A549 (cell line): ENCODE measurements at regions not wholly inside any gene's neighbourhood (a gene's known extent, or its start where the extent isn't known, plus 50 kb on each side); places are given as distances from the start of the nearest gene placed in this dataset.

Experiments used
- ATAC-seq, 2 experiments: fragments of 200-7000 bp in 1 of 2; fragments of >200 bp in 1 of 2; cut with Nextera tagmentation in 1 of 2; cut with Tn5 transposase in 1 of 2; 3 replicates each; pipeline versions ENCODE4 v1.8.0 to v1.9.1; 2018 to 2020; ENCODE audit warnings: mild to moderate bottlenecking in 1 of 2, moderate library complexity in 1 of 2
- CTCF ChIA-PET: fragments of 300-600 bp; sonication (Branson Sonifier 250); formaldehyde crosslinking; extraction: SDS; loops from one replicate; lab custom pipeline; 2021; ENCODE audit warnings: antibody characterized with exemption, inconsistent platforms; lab: Yijun Ruan, JAX
- POLR2A ChIA-PET: fragments of 350-600 bp; formaldehyde crosslinking; extraction: SDS; loops from one replicate; lab custom pipeline; 2021; ENCODE audit warnings: antibody characterized with exemption, inconsistent platforms; lab: Yijun Ruan, JAX
- DNase-seq, 2 experiments: peaks; one replicate each; pipeline versions ENCODE4 v3.0.0 to v3.0.0-alpha.2; 2011 to 2016; ENCODE audit warnings: low read depth in 1 of 2, low spot score in 1 of 2
- FAIRE-seq: peaks from 2 replicates; lab custom pipeline; 2011; peaks lifted over from hg19 to GRCh38; lab: Jason Lieb, UNC
- H3K27ac ChIP-seq, 2 experiments: fragments of >200 bp; sonication (Bioruptor Twin); formaldehyde crosslinking; 3 replicates each; pipeline ENCODE4 v1.5.1; 2016 to 2017
- H3K4me1 ChIP-seq: fragments of >200 bp; sonication (Bioruptor Twin); formaldehyde crosslinking; 3 replicates; pipeline ENCODE4 v1.6.1; 2016
- H3K4me2 ChIP-seq: fragments of >200 bp; sonication (Bioruptor Twin); formaldehyde crosslinking; 3 replicates; pipeline ENCODE4 v1.6.1; 2016
- H3K4me3 ChIP-seq: fragments of >200 bp; sonication (Bioruptor Twin); formaldehyde crosslinking; 3 replicates; pipeline ENCODE4 v1.5.1; 2016
- H3K9me3 ChIP-seq: fragments of >200 bp; sonication (Bioruptor Twin); formaldehyde crosslinking; 3 replicates; pipeline ENCODE4 v1.6.1; 2016
- BHLHE40 ChIP-seq: IDR thresholded peaks from 2 replicates; pipeline ENCODE4 v1.6.1; 2012; ENCODE audit warnings: low read depth, low read length, inconsistent platforms
- CBX2 ChIP-seq: fragments of 200-600 bp; sonication (generic); IDR thresholded peaks from 2 replicates; pipeline ENCODE4 v1.6.1; 2016; ENCODE audit warnings: low read depth, mild to moderate bottlenecking, borderline replicate concordance
- CEBPB ChIP-seq, 2 experiments: fragments of >200 bp in 1 of 2; sonication (Bioruptor Twin) in 1 of 2; formaldehyde crosslinking in 1 of 2; IDR thresholded peaks; 2 replicates each; pipeline ENCODE4 v1.6.1; 2012 to 2016
- CHD2 ChIP-seq: fragments of 150-350 bp; IDR thresholded peaks from 2 replicates; pipeline ENCODE4 v1.6.1; 2014; ENCODE audit warnings: low read length; ENCODE audit not compliant: partially characterized antibody
- CHD4 ChIP-seq: fragments of 200-600 bp; sonication (generic); IDR thresholded peaks from 2 replicates; pipeline ENCODE4 v1.6.1; 2016; ENCODE audit warnings: antibody characterized with exemption, mild to moderate bottlenecking, borderline replicate concordance
- CTCF ChIP-seq: fragments of >200 bp; sonication (Bioruptor Twin); formaldehyde crosslinking; IDR thresholded peaks from 3 replicates; pipeline ENCODE4 v1.5.1; 2016
- EHF ChIP-seq: fragments of 250-450 bp; sonication (Bioruptor Pico); IDR thresholded peaks from 2 replicates; pipeline ENCODE4 v1.5.0; 2020; ENCODE audit warnings: mild to moderate bottlenecking
- FOSB ChIP-seq: fragments of 250-450 bp; sonication (Bioruptor Pico); IDR thresholded peaks from 2 replicates; pipeline ENCODE4 v1.5.0; 2020; ENCODE audit warnings: mild to moderate bottlenecking, moderate library complexity
- FOXS1 ChIP-seq: fragments of 250-450 bp; sonication (Bioruptor Pico); IDR thresholded peaks from 2 replicates; pipeline ENCODE4 v1.5.0; 2020; ENCODE audit warnings: mild to moderate bottlenecking, moderate library complexity
- GATA3 ChIP-seq: IDR thresholded peaks from 2 replicates; pipeline ENCODE4 v1.6.1; 2012; ENCODE audit warnings: borderline replicate concordance
- HDAC2 ChIP-seq: fragments of 200-600 bp; sonication (generic); IDR thresholded peaks from 2 replicates; pipeline ENCODE4 v1.6.1; 2016
- HEYL ChIP-seq: fragments of 250-450 bp; sonication (Bioruptor Pico); IDR thresholded peaks from 2 replicates; pipeline ENCODE4 v1.8.0; 2021; ENCODE audit warnings: mild to moderate bottlenecking, moderate library complexity
- HOXB13 ChIP-seq: fragments of 250-450 bp; sonication (Bioruptor Pico); IDR thresholded peaks from 2 replicates; pipeline ENCODE4 v1.5.0; 2020; ENCODE audit warnings: low read depth, mild to moderate bottlenecking, moderate library complexity
- HOXB5 ChIP-seq: fragments of 250-450 bp; sonication (Bioruptor Pico); IDR thresholded peaks from 2 replicates; pipeline ENCODE4 v1.5.0; 2020; ENCODE audit warnings: mild to moderate bottlenecking, moderate library complexity
- JUN ChIP-seq, 2 experiments: fragments of >200 bp; sonication (Bioruptor Twin); formaldehyde crosslinking; IDR thresholded peaks; 2 replicates in 1 of 2; 3 replicates in 1 of 2; pipeline ENCODE4 v1.6.1; 2016 to 2017
- JUNB ChIP-seq: fragments of >200 bp; sonication (Bioruptor Twin); formaldehyde crosslinking; IDR thresholded peaks from 2 replicates; pipeline ENCODE4 v1.6.1; 2016
- KDM1A ChIP-seq: fragments of 200-600 bp; sonication (generic); IDR thresholded peaks from 2 replicates; pipeline ENCODE4 v1.6.1; 2016; ENCODE audit warnings: low read depth, mild to moderate bottlenecking
- KDM5A ChIP-seq: fragments of 200-600 bp; sonication (generic); IDR thresholded peaks from 2 replicates; pipeline ENCODE4 v1.6.1; 2016; ENCODE audit warnings: antibody characterized with exemption, mild to moderate bottlenecking
- MYC ChIP-seq: IDR thresholded peaks from 2 replicates; pipeline ENCODE4 v1.6.1; 2012; ENCODE audit warnings: mild to moderate bottlenecking, inconsistent platforms, low read length, improper control_type of control experiment, borderline replicate concordance
- NFE2L2 ChIP-seq: fragments of 150-350 bp; conservative IDR thresholded peaks from 2 replicates; pipeline ENCODE4 v1.6.1; 2014; ENCODE audit warnings: low read length
- NR3C1 ChIP-seq: fragments of >200 bp; sonication (Bioruptor Twin); formaldehyde crosslinking; IDR thresholded peaks from 3 replicates; pipeline ENCODE4 v1.6.1; 2017
- PBX3 ChIP-seq: IDR thresholded peaks from 2 replicates; pipeline ENCODE4 v1.6.1; 2012
- PHF8 ChIP-seq: fragments of 200-600 bp; sonication (generic); IDR thresholded peaks from 2 replicates; pipeline ENCODE4 v1.6.1; 2016; ENCODE audit warnings: low read depth, mild to moderate bottlenecking, antibody characterized with exemption, moderate library complexity, borderline replicate concordance
- POLR2A ChIP-seq: IDR thresholded peaks from 2 replicates; pipeline ENCODE4 v1.6.1; 2012; ENCODE audit warnings: mild to moderate bottlenecking, low read length
- RAD21 ChIP-seq, 2 experiments: fragments of >200 bp in 1 of 2; sonication (Bioruptor Twin) in 1 of 2; formaldehyde crosslinking in 1 of 2; IDR thresholded peaks in 1 of 2; conservative IDR thresholded peaks in 1 of 2; 2 replicates in 1 of 2; 3 replicates in 1 of 2; pipeline ENCODE4 v1.6.1; 2012 to 2018; ENCODE audit warnings: inconsistent platforms in 1 of 2
- RARB ChIP-seq: fragments of 250-450 bp; sonication (Bioruptor Pico); IDR thresholded peaks from 2 replicates; pipeline ENCODE4 v1.8.0; 2021; ENCODE audit warnings: mild to moderate bottlenecking, moderate library complexity
- RCOR1 ChIP-seq: fragments of 150-350 bp; IDR thresholded peaks from 2 replicates; pipeline ENCODE4 v1.6.1; 2014; ENCODE audit warnings: antibody characterized with exemption, low read length, low read depth
- RFX5 ChIP-seq: fragments of 450-650 bp; IDR thresholded peaks from 2 replicates; pipeline ENCODE4 v1.7.1; 2014; ENCODE audit warnings: antibody characterized with exemption, mild to moderate bottlenecking, moderate library complexity
- SREBF2 ChIP-seq: fragments of 450-650 bp; IDR thresholded peaks from 2 replicates; pipeline ENCODE4 v1.6.1; 2014; ENCODE audit warnings: mild to moderate bottlenecking, moderate library complexity
- TFCP2L1 ChIP-seq: fragments of 250-450 bp; sonication (Bioruptor Pico); IDR thresholded peaks from 2 replicates; pipeline ENCODE4 v1.5.0; 2021; ENCODE audit warnings: mild to moderate bottlenecking
- TP53 ChIP-seq: fragments of 250-450 bp; sonication (Bioruptor Pico); IDR thresholded peaks from 2 replicates; pipeline ENCODE4 v1.5.0; 2021; ENCODE audit warnings: mild to moderate bottlenecking, moderate library complexity
- ZFP36 ChIP-seq: fragments of 450-650 bp; IDR thresholded peaks from 2 replicates; pipeline ENCODE4 v1.6.1; 2014; ENCODE audit warnings: borderline replicate concordance; ENCODE audit not compliant: partially characterized antibody
- ZNF302 ChIP-seq: fragments of 250-450 bp; sonication (Bioruptor Pico); IDR thresholded peaks from 2 replicates; pipeline ENCODE4 v1.9.0; 2021; ENCODE audit warnings: inconsistent platforms, mild to moderate bottlenecking, moderate library complexity
- ZSCAN20 ChIP-seq: fragments of 250-450 bp; sonication (Bioruptor Pico); IDR thresholded peaks from 2 replicates; pipeline ENCODE4 v1.8.0; 2022; ENCODE audit warnings: mild to moderate bottlenecking, moderate library complexity
- WGBS: methylation state at CpG from one replicate; pipeline ENCODE4 v1.1.6; 2017; ENCODE audit errors: missing lambda C conversion rate; 5-methylcytosine and 5-hydroxymethylcytosine counted together

- Histone ChIP-seq H3K4me2 (no peak overlapping the region), H3K9me3 (no peaks in the 10 kb centered on the region), H3K4me1 (peaks cover 11% of the 10 kb centered on the region), H3K4me3 (no peak overlapping the region), H3K27ac (no peak overlapping the region)
- 79% methylated on average over 2 of the region's 2 CpGs for WGBS
- FAIRE-seq (no peak), ATAC-seq (no peak), DNase-seq (no peak)
- ChIA-PET POLR2A (no interaction called here), CTCF (no interaction called here)
- no peak for TF ChIP-seq JUN (IDR thresholded peaks at IDR 0.05)
- TF ChIP-seq FOSB: no peak
- no peak for TF ChIP-seq FOXS1 (CRISPR knock-in tag)
- no peak for TF ChIP-seq POLR2A
- no peak for TF ChIP-seq CHD2
- TF ChIP-seq PHF8: no peak
- TF ChIP-seq HOXB13: no peak
- TF ChIP-seq ZSCAN20 (CRISPR knock-in tag): no peak
- TF ChIP-seq HOXB5: no peak
- TF ChIP-seq CHD4: no peak
- no peak for TF ChIP-seq PBX3
- TF ChIP-seq ZNF302 (CRISPR knock-in tag): no peak
- no peak for TF ChIP-seq HEYL (CRISPR knock-in tag)
- TF ChIP-seq MYC: no peak
- TF ChIP-seq RARB (CRISPR knock-in tag): no peak
- TF ChIP-seq NR3C1: no peak
- TF ChIP-seq CEBPB (IDR thresholded peaks at IDR 0.05): no peak
- no peak for TF ChIP-seq BHLHE40
- TF ChIP-seq RFX5: no peak
These were observed 238.6 kb upstream of the ANKRD55 start for GRCh38 chr5:56471707-56472106.

GRCh38 chr5:56470007-56470406, 236.9 kb upstream of the ANKRD55 start:
- H3K4me1 ChIP-seq: peaks cover 11% of the 10 kb centered on the region

GRCh38 chr5:56468277-56468676, 235.1 kb upstream of the ANKRD55 start:
- CTCF ChIA-PET: interaction anchor here (1.3 to 2.0 kb wide), 2 partner anchors 11 to 14 kb away, joined by 3 to 8 read pairs; no protein-coding TSS in a partner anchor
- WGBS: 91% methylated on average over 3 of the region's 3 CpGs
- POLR2A ChIA-PET: no interaction called here
- no peak overlapping the region for H3K27ac ChIP-seq
- FAIRE-seq (no peak), ATAC-seq (no peak), DNase-seq (no peak)
- H3K4me1 ChIP-seq: peaks cover 20% of the 10 kb centered on the region
- H3K9me3 ChIP-seq: no peaks in the 10 kb centered on the region
- no peak overlapping the region for H3K4me3 ChIP-seq
- TF ChIP-seq RARB (CRISPR knock-in tag) (no peak), FOSB (no peak), GATA3 (no peak), HEYL (CRISPR knock-in tag) (no peak), JUN (IDR thresholded peaks at IDR 0.05) (no peak), NFE2L2 (no peak), TFCP2L1 (no peak), CTCF (no peak), BHLHE40 (no peak), KDM1A (no peak), HOXB5 (no peak), RCOR1 (no peak), HDAC2 (no peak), FOXS1 (CRISPR knock-in tag) (no peak), CHD4 (no peak), JUNB (no peak), ZFP36 (no peak), RFX5 (no peak)
- H3K4me2 ChIP-seq: no peak overlapping the region

More at GRCh38 chr5:56470007-56470406, 236.9 kb upstream of the ANKRD55 start:
- no peak for TF ChIP-seq SREBF2
- no peak for TF ChIP-seq HOXB13
- no peak for TF ChIP-seq FOXS1 (CRISPR knock-in tag)
- TF ChIP-seq CBX2: no peak
- TF ChIP-seq TFCP2L1: no peak
- TF ChIP-seq NR3C1: no peak
- TF ChIP-seq EHF (CRISPR knock-in tag): no peak
- TF ChIP-seq RAD21 (conservative IDR thresholded peaks at IDR 0.05 in 1 of 2, IDR thresholded peaks at IDR 0.05 in 1 of 2): no peak
- no peak for TF ChIP-seq TP53 (CRISPR knock-in tag)
- TF ChIP-seq CEBPB (IDR thresholded peaks at IDR 0.05): no peak
- no peak for TF ChIP-seq KDM5A
- Histone ChIP-seq H3K4me3 (no peak overlapping the region), H3K9me3 (no peaks in the 10 kb centered on the region), H3K27ac (no peak overlapping the region), H3K4me2 (no peak overlapping the region)
- ChIA-PET CTCF (interaction anchor here (1.6 kb wide), 1 partner anchor 12 kb away, joined by 4 read pairs; no protein-coding TSS in a partner anchor), POLR2A (no interaction called here)
- FAIRE-seq: no peak
- DNase-seq: no peak
- 78% methylated on average over 7 of the region's 7 CpGs for WGBS
- no peak for ATAC-seq
